ENCODE measurements at regions not wholly inside any gene's neighbourhood (a gene's known extent, or its start where the extent isn't known, plus 50 kb on each side); places are given as distances from the start of the nearest gene placed in this dataset.

DNA sequence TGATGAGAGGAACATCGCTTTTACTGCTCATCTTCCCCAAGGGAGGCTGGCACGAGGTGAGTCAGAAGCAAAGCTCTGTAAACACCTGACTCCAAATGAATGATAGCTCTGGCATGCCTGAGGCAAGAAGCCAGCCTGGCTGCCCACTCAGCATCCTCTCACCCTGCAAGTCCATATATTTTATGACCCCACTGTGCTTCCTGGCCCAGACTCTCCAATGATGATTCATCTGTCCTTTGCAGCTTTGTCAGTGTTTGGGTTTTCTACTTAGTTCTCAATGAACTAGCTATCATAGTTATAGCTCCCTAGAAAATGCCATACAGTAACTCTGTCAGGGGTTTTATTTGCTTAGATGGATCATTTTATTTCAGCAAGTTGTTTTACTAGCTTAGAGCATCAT lies 52.1 kb upstream of the FSTL4 start:
- no peak for DNase-seq (ENCODE audit: low read depth)
- H3K4me3 ChIP-seq (ENCODE audit: low read depth, low read length), result no peak overlapping the region
- TF ChIP-seq, protein P1, sequence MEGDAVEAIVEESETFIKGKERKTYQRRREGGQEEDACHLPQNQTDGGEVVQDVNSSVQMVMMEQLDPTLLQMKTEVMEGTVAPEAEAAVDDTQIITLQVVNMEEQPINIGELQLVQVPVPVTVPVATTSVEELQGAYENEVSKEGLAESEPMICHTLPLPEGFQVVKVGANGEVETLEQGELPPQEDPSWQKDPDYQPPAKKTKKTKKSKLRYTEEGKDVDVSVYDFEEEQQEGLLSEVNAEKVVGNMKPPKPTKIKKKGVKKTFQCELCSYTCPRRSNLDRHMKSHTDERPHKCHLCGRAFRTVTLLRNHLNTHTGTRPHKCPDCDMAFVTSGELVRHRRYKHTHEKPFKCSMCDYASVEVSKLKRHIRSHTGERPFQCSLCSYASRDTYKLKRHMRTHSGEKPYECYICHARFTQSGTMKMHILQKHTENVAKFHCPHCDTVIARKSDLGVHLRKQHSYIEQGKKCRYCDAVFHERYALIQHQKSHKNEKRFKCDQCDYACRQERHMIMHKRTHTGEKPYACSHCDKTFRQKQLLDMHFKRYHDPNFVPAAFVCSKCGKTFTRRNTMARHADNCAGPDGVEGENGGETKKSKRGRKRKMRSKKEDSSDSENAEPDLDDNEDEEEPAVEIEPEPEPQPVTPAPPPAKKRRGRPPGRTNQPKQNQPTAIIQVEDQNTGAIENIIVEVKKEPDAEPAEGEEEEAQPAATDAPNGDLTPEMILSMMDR (IDR thresholded peaks at IDR 0.05; ENCODE audit: insufficient read depth, low read length), result no peak

DNA sequence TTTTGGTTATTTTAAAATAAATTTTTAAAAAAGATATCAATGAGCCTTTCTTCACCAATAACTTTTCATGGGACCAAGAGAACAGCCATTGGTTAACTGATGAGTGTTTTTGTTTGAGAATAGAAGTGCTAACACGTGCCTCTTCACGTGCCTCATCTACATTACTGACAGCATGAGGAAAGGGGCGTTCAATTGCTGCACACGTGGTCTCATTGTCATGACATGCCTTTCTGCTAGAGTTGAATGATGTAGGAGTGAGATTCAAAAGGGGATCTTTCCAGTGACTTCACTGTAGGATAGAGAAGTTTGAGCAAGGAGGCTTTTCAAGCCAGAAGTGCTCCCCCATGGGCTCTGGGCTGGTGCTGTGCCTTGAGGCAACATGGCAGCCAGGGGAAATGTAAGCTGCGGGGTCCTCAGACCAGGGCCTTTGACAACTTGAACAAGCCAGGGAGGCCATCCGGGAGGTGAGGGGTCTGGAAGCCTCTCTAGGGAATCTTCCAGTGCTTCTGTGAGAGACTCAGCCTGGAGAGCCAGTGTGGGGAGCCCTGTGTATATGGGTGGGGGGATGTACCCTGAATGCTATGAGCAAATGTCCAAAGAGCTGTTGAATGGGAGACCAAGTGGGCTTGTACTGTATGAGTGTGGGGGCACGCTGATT lies 51.2 kb upstream of the FSTL4 start:
- no peak overlapping the region for H3K4me3 ChIP-seq (ENCODE audit: low read depth, low read length)
- DNase-seq (ENCODE audit: low read depth), result no peak
- TF ChIP-seq, protein P1 (IDR thresholded peaks at IDR 0.05; ENCODE audit: insufficient read depth, low read length), result no peak

DNA sequence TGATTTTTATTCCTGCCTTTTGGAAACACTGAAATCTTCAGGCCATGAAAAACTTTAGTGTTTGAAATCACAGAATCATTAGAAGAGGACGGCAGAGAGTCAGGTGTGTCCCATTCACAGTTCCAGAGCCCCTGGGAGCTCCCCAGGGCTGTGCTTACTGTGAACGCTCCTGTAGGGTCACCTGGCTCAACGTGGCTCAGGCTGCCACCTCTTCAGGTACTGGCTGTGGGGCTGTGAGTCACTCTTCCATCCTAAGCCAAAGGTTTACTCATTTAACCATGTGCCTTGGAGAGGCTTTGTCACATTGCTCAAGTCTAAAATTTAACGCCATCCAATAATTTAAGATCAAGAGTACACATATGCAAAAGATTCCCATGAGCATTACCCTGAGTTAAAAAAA lies 50.2 kb upstream of the FSTL4 start:
- DNase-seq (ENCODE audit: low read depth), result no peak
- H3K4me3 ChIP-seq (ENCODE audit: low read depth, low read length), result no peak overlapping the region
- TF ChIP-seq, protein P1 (IDR thresholded peaks at IDR 0.05; ENCODE audit: insufficient read depth, low read length), result no peak

Measured in fibroblast of the aortic adventitia (primary cell).